HepG2 (cell line): ENCODE measurements at regions not wholly inside any gene's neighbourhood (a gene's known extent, or its start where the extent isn't known, plus 50 kb on each side); places are given as distances from the start of the nearest gene placed in this dataset.
"Not testable (repeated sequence)": the region's sequence is repeated elsewhere in the genome, so short reads cannot be mapped to it uniquely, and the experiment has no call there.

Experiments used
- ATAC-seq: fragments of 200-7000 bp; cut with Tn5 transposase; 3 replicates; pipeline ENCODE4 v1.9.1; 2020; ENCODE audit warnings: mild to moderate bottlenecking, moderate library complexity
- BruUV-seq: library from RNA; stranded (reverse); fragments of 400-500 nt; replicated peaks from 2 replicates; lab custom pipeline; 2021; lab: Mats Ljungman, UMichigan
- CTCF ChIA-PET: fragments of 300-600 bp; formaldehyde crosslinking; extraction: SDS; loops from one replicate; lab custom pipeline; 2021; ENCODE audit warnings: low total read pairs, inconsistent platforms, low intra/inter-chr PET ratio; lab: Yijun Ruan, JAX
- POLR2A ChIA-PET: fragments of 350-600 bp; sonication (Branson Sonifier 250); formaldehyde crosslinking; loops from one replicate; lab custom pipeline; 2020; ENCODE audit warnings: antibody characterized with exemption, inconsistent platforms; lab: Yijun Ruan, JAX
- DNase-seq: peaks from one replicate; pipeline ENCODE4 v3.0.0-alpha.2; 2015; ENCODE audit warnings: low spot score
- FAIRE-seq: peaks from 3 replicates; lab custom pipeline; 2011; peaks lifted over from hg19 to GRCh38; lab: Jason Lieb, UNC
- H2AFZ ChIP-seq: one replicate; pipeline ENCODE4 v1.6.1; 2011; ENCODE audit warnings: low read length, inconsistent platforms
- H3K27ac ChIP-seq: fragments of 300-600 bp; 3 replicates; pipeline ENCODE4 v1.8.0; 2011; ENCODE audit warnings: mixed run types, mild to moderate bottlenecking, mixed read lengths, low read length, inconsistent platforms; ENCODE audit not compliant: insufficient read depth; ENCODE audit errors: extremely low read length
- H3K27me3 ChIP-seq, 2 experiments: fragments of 200-600 bp in 1 of 2; 2 replicates in 1 of 2; 3 replicates in 1 of 2; pipeline versions ENCODE4 v1.6.0 to v1.8.0; 2011; ENCODE audit warnings: low read length in 2 of 2, mild to moderate bottlenecking in 2 of 2, moderate library complexity in 2 of 2, inconsistent platforms in 1 of 2; ENCODE audit not compliant: insufficient read depth in 2 of 2, control insufficient read depth in 1 of 2
- H3K36me3 ChIP-seq, 2 experiments: fragments of 200-600 bp in 1 of 2; replicated peaks in 1 of 2; 2 replicates in 1 of 2; 3 replicates in 1 of 2; pipeline versions ENCODE4 v1.5.1 to v1.8.0; 2011; ENCODE audit warnings: low read length in 2 of 2, inconsistent platforms in 1 of 2; ENCODE audit not compliant: insufficient read depth in 2 of 2, control insufficient read depth in 1 of 2
- H3K4me1 ChIP-seq: 2 replicates; pipeline ENCODE4 v1.5.1; 2012; ENCODE audit warnings: low read length, inconsistent platforms; ENCODE audit not compliant: insufficient read depth
- H3K4me2 ChIP-seq: 2 replicates; pipeline ENCODE4 v1.6.0; 2011; ENCODE audit warnings: low read depth, low read length, inconsistent platforms
- H3K4me3 ChIP-seq, 3 experiments: fragments of 200-600 bp in 1 of 3; sonication (generic), shearing (Covaris generic) in 1 of 3; replicated peaks in 1 of 3; 2 replicates each; pipeline ENCODE4 v1.5.1; 2011 to 2016; ENCODE audit warnings: low read length in 3 of 3, inconsistent platforms in 2 of 3, low read depth in 2 of 3, mild to moderate bottlenecking in 2 of 3, control low read depth in 1 of 3, mixed read lengths in 1 of 3; ENCODE audit not compliant: insufficient read depth in 1 of 3
- H3K79me2 ChIP-seq: one replicate; pipeline ENCODE4 v1.6.1; 2011; ENCODE audit warnings: low read length, inconsistent platforms; ENCODE audit not compliant: insufficient read depth
- H3K9ac ChIP-seq: 2 replicates; pipeline ENCODE4 v1.6.0; 2011; ENCODE audit warnings: mild to moderate bottlenecking, low read depth, low read length, inconsistent platforms; ENCODE audit not compliant: insufficient read depth
- H3K9me3 ChIP-seq: 2 replicates; pipeline ENCODE4 v1.5.1; 2012; ENCODE audit warnings: mild to moderate bottlenecking, low read length
- H4K20me1 ChIP-seq: 2 replicates; pipeline ENCODE4 v1.6.0; 2011; ENCODE audit warnings: inconsistent platforms, mild to moderate bottlenecking, low read length, moderate library complexity; ENCODE audit not compliant: insufficient read depth
- MED1 ChIP-seq: sonication (generic); formaldehyde crosslinking; IDR thresholded peaks from 2 replicates; pipeline ENCODE4 v1.4.0; 2020; ENCODE audit warnings: missing genetic modification reagents
- SP140L ChIP-seq: sonication (generic); formaldehyde crosslinking; IDR thresholded peaks from 2 replicates; pipeline ENCODE4 v1.4.0; 2020; ENCODE audit warnings: missing genetic modification reagents, borderline replicate concordance
- ZNF577 ChIP-seq: sonication (generic); formaldehyde crosslinking; IDR thresholded peaks from 2 replicates; pipeline ENCODE4 v1.4.0; 2020; ENCODE audit warnings: mild to moderate bottlenecking, low read depth, missing genetic modification reagents, borderline replicate concordance
- WGBS: methylation state at CpG from one replicate; pipeline ENCODE4 v1.1.6; 2017; ENCODE audit warnings: low lambda C conversion rate; 5-methylcytosine and 5-hydroxymethylcytosine counted together
- in situ Hi-C: cut with HindIII; loops from 2 replicates; pipeline ENCODE4 v1.10.0; 2017; ENCODE audit warnings: low pct_unique_long_range_greater_than_20kb; ENCODE audit not compliant: extremely low pct_ligation_motif_present
- intact Hi-C: fragments of 100-400 bp; cut with micrococcal nuclease; formaldehyde crosslinking; loops from one replicate; pipeline ENCODE4 v1.10.0; 2022; ENCODE audit not compliant: unreplicated experiment
- TF ChIP-seq, protein P1 (sequence below): sonication (generic); formaldehyde crosslinking; IDR thresholded peaks from 2 replicates; pipeline ENCODE4 v1.5.0; 2020; ENCODE audit warnings: mild to moderate bottlenecking, missing genetic modification reagents
- TF ChIP-seq, protein P2 (sequence below): sonication (generic); formaldehyde crosslinking; IDR thresholded peaks from 2 replicates; pipeline ENCODE4 v1.4.0; 2020; ENCODE audit warnings: mild to moderate bottlenecking, missing genetic modification reagents
- TF ChIP-seq, protein P3 (sequence below): sonication (generic); formaldehyde crosslinking; IDR thresholded peaks from 2 replicates; pipeline ENCODE4 v1.4.0; 2020; ENCODE audit warnings: low read depth, mild to moderate bottlenecking, missing genetic modification reagents
- TF ChIP-seq, protein P4 (sequence below): sonication (generic); formaldehyde crosslinking; conservative IDR thresholded peaks from 2 replicates; pipeline ENCODE4 v1.8.0; 2022; ENCODE audit warnings: low read depth, missing genetic modification reagents
- TF ChIP-seq, protein P5 (sequence below): sonication (generic); formaldehyde crosslinking; IDR thresholded peaks from 2 replicates; pipeline ENCODE4 v1.8.1; 2023; ENCODE audit warnings: mild to moderate bottlenecking, missing genetic modification reagents, borderline replicate concordance

- no peak overlapping the region for H2AFZ ChIP-seq
- no peak overlapping the region for H3K9ac ChIP-seq
- TF ChIP-seq MED1 (CRISPR knock-in tag) (no peak), SP140L (no peak), ZNF577 (no peak)
- TF ChIP-seq, protein P1, sequence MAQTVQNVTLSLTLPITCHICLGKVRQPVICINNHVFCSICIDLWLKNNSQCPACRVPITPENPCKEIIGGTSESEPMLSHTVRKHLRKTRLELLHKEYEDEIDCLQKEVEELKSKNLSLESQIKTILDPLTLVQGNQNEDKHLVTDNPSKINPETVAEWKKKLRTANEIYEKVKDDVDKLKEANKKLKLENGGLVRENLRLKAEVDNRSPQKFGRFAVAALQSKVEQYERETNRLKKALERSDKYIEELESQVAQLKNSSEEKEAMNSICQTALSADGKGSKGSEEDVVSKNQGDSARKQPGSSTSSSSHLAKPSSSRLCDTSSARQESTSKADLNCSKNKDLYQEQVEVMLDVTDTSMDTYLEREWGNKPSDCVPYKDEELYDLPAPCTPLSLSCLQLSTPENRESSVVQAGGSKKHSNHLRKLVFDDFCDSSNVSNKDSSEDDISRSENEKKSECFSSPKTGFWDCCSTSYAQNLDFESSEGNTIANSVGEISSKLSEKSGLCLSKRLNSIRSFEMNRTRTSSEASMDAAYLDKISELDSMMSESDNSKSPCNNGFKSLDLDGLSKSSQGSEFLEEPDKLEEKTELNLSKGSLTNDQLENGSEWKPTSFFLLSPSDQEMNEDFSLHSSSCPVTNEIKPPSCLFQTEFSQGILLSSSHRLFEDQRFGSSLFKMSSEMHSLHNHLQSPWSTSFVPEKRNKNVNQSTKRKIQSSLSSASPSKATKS (CRISPR knock-in tag): no peak
- TF ChIP-seq, protein P2, sequence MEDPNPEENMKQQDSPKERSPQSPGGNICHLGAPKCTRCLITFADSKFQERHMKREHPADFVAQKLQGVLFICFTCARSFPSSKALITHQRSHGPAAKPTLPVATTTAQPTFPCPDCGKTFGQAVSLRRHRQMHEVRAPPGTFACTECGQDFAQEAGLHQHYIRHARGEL (CRISPR knock-in tag): no peak
- TF ChIP-seq, protein P3, sequence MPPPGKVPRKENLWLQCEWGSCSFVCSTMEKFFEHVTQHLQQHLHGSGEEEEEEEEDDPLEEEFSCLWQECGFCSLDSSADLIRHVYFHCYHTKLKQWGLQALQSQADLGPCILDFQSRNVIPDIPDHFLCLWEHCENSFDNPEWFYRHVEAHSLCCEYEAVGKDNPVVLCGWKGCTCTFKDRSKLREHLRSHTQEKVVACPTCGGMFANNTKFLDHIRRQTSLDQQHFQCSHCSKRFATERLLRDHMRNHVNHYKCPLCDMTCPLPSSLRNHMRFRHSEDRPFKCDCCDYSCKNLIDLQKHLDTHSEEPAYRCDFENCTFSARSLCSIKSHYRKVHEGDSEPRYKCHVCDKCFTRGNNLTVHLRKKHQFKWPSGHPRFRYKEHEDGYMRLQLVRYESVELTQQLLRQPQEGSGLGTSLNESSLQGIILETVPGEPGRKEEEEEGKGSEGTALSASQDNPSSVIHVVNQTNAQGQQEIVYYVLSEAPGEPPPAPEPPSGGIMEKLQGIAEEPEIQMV (CRISPR knock-in tag): no peak
- TF ChIP-seq, protein P4, sequence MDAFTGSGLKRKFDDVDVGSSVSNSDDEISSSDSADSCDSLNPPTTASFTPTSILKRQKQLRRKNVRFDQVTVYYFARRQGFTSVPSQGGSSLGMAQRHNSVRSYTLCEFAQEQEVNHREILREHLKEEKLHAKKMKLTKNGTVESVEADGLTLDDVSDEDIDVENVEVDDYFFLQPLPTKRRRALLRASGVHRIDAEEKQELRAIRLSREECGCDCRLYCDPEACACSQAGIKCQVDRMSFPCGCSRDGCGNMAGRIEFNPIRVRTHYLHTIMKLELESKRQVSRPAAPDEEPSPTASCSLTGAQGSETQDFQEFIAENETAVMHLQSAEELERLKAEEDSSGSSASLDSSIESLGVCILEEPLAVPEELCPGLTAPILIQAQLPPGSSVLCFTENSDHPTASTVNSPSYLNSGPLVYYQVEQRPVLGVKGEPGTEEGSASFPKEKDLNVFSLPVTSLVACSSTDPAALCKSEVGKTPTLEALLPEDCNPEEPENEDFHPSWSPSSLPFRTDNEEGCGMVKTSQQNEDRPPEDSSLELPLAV (CRISPR knock-in tag): no peak
- TF ChIP-seq, protein P5, sequence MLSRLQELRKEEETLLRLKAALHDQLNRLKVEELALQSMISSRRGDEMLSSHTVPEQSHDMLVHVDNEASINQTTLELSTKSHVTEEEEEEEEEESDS: no peak
- H3K4me3 ChIP-seq: no peak overlapping the region
- CTCF ChIA-PET: no interaction called here
- no peaks in the 10 kb centered on the region for H4K20me1 ChIP-seq
- no peaks in the 10 kb centered on the region for H3K79me2 ChIP-seq
- ATAC-seq: no peak
- no peaks in the 10 kb centered on the region for H3K36me3 ChIP-seq
- POLR2A ChIA-PET: no interaction called here
- H3K4me1 ChIP-seq: no peaks in the 10 kb centered on the region
- in situ Hi-C loops: no loop called here
- 37% methylated on average over 2 of the region's 2 CpGs for WGBS
- H3K27ac ChIP-seq: no peak overlapping the region
- intact Hi-C loops: no loop called here
- H3K27me3 ChIP-seq: no peaks in the 10 kb centered on the region
- no peak for DNase-seq
- no peak for FAIRE-seq
- H3K4me2 ChIP-seq: no peak overlapping the region
- no TSS peak for BruUV-seq
- no peaks in the 10 kb centered on the region for H3K9me3 ChIP-seq
Observed at GRCh38 chr3:72646263-72646662, 202.0 kb downstream of the SHQ1 start.

- CTCF ChIA-PET, H3K4me1 ChIP-seq, H4K20me1 ChIP-seq, DNase-seq, H2AFZ ChIP-seq, intact Hi-C loops, H3K4me3 ChIP-seq, in situ Hi-C loops, H3K4me2 ChIP-seq, BruUV-seq, POLR2A ChIA-PET, H3K27ac ChIP-seq, H3K9me3 ChIP-seq, FAIRE-seq, H3K9ac ChIP-seq, H3K27me3 ChIP-seq, H3K79me2 ChIP-seq, H3K36me3 ChIP-seq, ATAC-seq: not testable (repeated sequence)
- WGBS: 72% methylated on average over 5 of the region's 8 CpGs
Observed at GRCh38 chr3:72643635-72644034, 204.6 kb downstream of the SHQ1 start.
